EL (cell line): ENCODE measurements at regions not wholly inside any gene's neighbourhood (a gene's known extent, or its start where the extent isn't known, plus 50 kb on each side); places are given as distances from the start of the nearest gene placed in this dataset.

ENCODE experiments used
- DNase-seq: peaks from one replicate; pipeline ENCODE4 v3.0.0-alpha.2; 2016

DNA sequence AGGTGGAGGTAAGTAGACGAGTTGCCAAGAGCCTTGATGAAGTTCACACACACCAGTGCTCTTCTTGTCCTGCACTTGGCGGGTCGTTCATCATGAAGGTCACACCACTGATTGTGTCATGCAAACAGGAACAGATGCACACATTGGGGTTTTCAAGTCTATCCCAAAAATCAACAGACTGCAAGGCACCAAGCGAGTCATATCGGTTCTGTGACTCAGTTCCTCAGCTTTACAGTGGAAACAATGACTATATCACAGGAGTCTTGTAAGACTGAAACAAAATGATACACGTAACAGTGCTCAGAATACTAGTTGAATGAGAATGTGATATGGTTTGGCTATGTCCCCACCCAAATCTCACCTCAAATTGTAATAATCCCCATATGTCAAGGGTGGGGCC, 526.9 kb upstream of the ID2 start:
- peak; percentile 39 for DNase-seq

DNA sequence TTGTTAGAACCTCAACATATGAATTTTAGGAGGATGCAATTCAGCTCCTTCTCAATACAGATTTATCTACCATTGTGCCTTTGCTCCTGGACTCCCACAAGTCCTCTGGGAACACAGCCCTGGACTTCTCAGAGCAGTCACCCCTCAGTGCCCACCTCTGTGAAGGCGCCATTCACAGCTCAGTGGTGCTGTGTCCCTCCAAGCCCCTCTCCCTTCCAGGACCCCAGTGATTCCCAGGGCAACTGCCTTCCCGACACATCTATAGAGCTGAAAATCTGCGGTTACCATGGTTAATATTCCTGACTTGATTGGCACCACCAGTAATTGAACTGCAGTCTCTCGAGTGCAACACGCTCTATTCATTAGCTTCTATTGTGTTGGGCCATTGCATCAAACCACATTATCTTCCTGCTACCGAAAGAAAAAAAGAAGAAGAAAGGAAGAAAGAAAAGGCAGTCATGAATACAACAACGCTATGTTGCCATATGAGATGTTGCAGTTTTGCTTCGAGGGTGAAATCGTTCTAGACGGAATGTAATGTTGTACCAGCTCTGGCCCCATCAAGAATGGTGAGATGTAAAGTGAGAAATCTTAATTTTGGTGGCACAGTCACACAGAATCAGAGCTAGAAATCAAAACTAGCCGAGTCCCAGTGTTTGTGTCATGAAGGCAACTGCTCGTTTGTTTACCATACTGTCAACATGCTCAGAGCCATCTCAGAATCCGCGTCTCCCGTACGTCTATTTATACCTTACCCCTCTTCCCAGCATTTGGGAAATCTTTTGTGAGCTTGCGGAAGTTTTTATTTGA, 524.0 kb upstream of the ID2 start:
- no peak for DNase-seq

DNA sequence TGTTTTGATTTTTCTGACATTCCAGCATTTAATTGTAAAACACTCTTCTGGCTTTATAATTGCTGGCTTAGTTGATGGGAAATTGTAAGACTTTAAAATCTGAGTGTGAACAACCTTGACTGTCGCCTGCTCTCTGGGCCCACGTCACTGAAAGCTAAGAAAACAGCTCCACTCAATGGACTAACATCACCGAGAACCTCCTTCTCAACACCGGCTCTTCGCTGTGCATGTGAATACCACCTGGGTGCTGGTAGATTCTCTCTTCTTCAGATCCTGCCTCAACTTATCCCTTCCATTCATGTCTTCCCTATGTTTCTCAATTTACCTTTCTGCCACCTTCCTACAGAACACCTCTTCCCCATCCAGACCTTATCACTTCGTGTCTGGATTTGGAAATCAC, 523.1 kb upstream of the ID2 start:
- DNase-seq: no peak

DNA sequence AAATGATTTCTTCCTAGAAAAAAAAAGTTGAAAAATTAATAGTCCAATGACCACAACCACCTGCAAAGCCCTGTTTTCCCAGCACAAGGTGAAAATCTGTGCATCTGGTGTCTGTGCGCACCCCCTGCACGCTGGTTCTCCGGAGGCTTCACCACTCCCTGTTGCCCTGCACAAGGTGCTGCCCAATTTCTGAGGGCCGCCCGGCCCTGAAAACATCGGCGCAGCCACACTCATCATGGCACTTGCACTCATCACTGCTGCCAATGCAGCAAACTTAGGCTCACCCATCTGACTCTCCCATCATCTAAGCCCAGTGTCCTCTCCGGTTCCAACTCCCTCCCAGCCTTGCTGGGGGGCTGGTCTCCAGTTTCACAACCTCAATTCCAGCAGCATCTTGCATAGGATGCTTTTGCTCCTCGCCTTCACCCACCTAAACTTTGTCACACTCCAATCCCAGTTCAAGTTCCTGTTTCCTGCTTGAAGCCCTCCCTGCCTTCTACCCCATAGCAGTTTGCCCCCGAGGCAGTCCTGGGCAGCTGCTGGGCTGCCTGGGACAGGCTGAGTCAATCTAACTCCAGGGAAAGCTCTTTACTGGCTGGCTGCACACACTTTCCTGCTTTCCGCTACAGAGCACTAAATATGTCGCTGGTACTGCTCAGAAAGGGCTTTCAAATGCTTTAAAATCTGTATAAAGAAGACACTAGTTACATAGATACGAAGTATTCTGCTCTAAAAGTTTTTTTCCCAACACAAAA, 522.5 kb upstream of the ID2 start:
- DNase-seq: peak; percentile 47

DNA sequence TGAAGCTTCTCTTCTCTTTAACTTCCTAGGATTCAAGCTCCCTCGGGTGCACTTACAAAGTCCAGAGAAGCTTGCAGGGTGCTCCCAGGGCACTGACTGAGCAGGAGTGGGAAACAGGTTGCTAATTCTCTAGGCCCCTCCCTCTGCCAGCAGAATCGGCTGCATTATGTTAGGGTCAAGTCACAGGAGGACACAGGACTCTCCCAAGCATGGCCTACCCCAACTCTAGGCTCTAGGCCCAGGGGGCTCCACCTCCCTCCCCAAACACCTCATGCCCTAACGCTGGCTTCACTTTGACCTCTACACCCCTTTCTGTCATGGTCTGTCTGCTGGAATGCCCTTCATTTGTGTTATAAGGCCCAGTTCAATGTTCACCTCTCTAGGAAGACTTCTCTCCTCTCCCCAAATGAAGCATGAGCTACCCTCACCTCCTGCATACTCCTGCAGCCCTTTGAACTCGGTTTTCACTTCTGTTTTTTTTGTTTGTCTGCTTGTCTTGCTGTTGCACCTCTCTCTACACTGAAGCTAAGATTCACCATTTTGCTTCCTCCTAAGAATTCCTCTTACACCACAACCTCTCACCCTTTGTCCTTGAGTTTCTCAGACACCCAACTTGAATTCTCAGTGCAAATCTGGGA, 521.8 kb upstream of the ID2 start:
- no peak for DNase-seq

DNA sequence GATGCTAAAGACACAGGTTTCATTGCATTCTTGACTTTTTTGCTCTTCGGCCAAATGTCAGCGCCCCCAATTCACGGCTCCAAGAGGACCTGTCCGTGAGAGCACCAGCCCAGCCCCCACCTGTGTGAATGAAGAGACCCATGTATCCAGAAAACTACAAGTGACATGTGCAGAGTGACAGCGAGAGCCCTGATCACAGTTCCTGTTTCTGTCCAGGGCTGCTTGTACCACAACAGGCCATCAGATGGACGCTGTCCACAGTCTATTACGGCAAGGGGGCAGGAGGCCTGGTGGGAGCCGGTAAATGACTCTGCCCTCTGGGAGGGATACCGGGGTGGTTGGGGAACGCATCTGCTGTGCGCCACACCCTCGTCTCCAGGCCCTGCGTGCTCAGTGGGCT, 520.9 kb upstream of the ID2 start:
- DNase-seq: no peak

DNA sequence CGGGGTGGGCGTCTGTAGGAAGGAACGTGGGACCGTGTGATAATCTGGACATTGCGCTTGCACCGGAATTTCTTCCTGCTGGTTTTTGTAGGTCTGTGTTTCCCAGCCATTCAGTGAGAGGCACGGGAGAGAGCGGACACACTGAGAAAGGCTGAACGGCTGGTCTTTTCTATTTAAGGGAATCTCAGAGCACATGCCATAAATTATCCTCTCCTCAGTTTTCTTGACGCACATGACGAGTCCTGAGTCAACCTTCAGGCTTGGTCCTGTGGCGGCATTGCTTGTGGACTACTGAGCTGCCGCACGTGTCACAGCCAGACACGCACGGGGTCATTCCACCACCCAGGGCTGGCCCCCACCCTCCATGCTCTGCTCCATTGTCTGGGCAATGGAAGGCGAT, 519.3 kb upstream of the ID2 start:
- no peak for DNase-seq

DNA sequence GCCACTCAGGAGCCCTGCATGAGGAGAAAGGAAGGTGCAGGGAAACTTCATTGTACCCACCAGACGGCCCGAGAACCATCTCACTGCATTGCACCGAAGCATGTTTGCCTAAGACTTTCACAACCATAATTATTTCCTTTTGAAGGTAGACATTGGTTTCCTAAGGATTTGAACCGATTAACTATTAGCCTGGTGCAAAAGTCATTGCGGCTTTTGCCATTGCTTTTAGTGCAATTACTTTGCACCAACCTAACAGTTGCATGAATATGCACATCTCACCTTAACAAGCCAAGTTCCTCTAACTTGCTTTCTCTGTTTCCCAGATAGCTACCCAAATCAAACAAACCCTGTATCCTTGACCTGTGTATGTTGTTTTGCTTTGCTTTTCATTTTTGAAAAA, 516.3 kb upstream of the ID2 start:
- no peak for DNase-seq

DNA sequence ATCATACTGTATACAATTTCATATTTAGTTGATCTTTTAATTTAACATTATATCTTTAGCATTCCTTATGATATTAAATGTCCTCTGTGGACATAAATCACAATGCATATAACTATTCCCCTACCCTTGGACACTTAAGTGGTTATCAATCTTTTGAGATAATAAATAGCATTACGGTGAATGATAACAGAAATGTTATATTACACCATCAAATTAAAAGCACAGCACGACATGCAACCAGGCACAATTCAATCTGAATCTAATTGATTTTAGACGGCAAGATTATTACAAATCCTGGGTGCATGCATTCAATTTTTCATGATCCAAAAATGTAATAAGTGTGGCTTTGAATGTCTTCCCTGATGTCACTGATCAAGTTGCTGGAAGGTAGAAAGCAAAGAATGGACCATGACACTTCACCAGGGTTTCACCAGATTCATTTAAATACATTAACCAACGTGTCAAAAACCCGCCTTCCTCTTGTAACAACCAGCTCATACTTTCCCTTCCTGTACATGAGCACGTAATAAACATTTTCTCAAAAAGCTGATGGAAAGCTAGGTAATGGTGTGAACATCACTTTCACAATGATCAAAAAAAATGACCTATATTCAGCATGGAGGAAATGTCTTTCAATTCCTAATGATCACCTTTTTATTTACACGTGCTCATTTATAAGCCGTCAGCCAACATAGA, 513.7 kb upstream of the ID2 start:
- no peak for DNase-seq

DNA sequence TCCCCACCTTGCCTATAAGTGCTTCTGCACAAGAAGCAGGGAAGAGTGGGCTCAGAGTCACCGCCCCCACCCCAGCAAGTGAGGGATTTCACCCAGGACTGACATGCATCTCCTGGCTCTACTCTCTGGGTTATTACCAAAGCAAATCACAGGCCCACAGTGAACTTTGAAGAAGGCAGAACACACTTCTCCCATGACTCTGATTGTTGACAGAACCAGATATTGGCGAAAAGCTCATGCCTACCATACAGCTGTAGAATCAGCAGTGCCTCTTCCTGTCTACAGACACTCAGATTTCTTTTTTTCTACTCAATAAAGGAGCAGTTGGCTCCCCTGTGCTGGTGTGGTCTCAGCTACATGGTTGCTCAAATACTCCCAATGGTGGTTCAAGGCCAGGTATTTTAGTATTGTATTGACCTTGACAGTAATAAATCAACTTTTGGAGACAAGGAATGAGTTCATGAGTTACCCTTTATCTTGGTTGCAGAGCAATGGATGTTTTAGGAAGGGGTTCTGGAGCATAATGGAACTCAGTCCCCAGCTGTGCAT, 512.9 kb upstream of the ID2 start:
- peak; percentile 9 for DNase-seq

DNA sequence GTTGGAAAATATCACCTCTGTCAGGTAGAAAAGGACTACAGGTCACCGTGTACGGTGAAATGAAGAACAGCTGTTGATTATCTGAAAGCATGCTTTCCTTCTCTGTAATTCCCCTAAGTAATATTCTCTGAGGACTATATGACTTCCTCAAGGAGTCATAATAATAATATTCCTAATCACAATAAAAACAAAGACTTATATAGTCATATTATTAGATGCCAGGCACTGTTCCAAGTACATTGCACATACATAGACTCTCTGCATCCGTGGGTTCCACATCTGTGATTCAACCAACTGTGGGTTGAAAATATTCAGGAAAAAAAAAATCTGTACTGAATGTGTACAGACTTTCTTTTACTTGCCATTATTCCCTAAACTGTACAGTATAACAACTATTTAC, 512.4 kb upstream of the ID2 start:
- DNase-seq: peak; percentile 88

DNA sequence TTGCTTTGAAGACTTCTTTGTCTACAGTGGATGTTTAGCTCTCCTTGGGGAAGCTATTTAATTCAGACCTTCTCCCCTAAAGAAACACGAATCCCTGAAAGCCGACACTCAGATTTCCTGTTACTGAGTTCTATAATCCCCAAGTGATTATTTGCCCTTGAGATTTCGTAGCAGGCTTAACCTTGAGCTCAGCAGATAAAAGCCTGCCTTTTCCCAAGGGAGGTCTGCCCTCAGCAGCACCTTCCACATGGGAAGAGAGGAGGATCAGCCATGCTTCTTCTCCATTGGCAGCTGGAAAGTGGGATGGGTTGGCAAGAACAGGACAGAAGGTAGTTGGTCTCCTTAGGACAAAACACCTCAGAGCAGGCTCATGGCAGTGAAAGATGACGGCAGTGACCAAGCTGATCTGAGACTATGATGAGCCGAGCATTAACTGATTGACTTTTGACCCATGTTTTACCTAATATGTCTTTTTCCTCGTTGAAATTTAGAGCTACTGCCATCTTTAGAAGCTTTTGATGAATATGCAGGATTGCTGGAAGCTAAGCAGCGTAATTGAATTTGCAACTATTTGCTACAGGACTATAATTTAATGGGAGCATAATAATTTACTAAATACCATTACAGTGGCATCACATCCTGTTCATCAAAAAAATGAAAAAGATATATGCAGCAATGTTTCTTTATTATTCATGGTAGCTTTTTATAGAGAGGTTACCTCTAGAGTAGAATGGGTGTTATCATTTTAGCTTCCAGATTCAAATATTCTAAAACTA, 511.1 kb upstream of the ID2 start:
- peak; percentile 25 for DNase-seq

DNA sequence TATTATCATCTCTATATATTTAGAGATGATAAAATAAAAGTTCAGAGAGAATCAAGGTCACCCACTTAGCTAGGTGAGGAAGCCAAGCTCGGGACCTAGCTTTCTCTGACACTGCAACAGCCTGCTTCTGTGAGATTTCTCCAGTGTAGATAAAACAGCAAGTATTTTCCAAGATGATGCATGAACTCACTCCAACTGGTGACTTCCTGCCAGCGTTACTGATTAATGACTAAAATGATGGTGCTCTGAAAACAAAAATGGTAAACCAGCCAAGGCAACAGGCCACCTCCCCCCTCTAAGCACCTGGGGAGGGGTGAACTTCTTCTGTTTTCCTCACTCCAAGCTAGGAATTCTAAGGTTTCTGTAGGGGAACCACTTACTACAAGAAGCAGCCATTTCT, 510.2 kb upstream of the ID2 start:
- DNase-seq: peak; percentile 27

DNA sequence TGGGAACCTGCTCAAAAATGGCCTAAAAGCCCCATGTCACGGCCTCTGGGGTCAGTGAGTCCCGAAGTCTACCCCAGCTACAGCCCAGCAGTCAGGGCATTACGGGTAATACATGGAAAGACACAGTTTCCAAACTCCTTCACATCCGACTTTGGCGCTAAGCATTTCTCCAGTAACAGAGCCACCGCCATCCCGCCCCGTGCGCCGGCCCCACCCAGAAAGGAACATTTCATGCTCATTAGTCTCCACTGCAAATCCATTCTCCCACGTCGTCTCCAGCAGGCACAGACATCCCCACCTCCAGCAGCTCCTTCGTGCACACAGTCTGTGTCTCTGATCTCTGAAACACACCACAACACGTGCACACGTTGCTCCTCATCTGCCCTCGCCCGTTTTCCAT, 509.2 kb upstream of the ID2 start:
- DNase-seq: no peak

DNA sequence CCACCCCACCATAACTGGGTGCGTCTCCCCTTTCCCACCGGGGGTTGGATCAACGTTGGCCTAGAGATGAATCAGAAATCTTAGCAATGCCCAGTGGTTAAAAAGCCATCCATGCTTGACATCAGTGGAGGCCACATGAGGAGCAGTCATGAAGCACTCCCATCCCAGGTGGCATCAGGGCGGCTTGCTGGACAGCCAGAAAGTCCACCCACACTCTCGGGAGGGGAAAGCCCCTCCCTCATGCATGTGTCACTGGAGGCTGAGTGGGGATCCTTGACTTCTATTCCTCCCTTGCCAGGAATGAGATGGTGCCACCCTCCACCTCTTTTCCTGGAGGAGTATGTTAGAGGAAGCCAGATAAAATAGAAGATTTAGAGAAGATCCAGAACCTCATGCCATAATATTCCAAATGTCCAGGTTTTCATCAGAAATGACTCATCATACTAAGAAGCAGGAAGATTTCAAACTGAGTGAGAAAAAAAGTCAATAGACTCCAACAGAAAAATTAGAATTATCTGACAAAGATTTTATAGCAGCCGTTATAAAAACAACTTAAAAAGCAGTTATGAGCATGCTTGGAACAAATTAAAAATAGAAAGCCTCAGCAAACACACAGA, 507.1 kb upstream of the ID2 start:
- no peak for DNase-seq

DNA sequence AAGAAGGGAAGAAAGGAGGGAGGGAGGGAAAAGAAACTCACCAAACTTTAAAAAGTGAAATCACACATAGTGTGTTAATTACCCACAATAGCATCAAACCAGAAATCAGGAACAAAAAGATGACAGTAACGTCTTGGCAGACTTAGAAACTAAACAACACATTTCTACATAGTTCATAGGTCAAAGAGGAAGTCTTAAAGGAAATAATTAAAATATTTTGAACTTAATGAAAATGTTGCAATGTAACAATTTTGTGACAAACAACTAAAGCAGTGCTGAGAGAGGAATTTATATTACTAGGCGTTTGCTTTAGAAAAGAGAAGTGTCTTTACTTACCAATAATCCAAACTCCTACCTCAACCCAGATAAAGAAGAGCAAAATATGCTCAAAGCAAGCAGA, 505.0 kb upstream of the ID2 start:
- no peak for DNase-seq

DNA sequence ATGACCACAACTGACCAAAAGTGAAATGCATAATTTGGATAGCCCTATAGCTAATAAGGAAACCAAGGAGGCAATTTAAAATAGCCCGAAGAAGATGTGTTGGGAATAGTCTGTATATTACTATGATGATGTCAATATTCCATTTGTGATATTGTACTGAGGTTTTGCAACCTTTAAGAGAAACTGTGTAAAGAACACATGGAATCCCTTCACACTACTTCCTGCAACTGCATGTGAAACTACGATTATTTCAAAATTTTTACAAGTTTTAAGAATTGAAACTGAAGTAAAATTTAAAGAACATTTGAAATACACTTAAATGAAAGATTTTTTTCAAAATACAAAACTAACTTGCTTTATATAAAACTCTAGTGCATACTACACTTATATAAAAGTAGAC, 504.3 kb upstream of the ID2 start:
- no peak for DNase-seq

DNA sequence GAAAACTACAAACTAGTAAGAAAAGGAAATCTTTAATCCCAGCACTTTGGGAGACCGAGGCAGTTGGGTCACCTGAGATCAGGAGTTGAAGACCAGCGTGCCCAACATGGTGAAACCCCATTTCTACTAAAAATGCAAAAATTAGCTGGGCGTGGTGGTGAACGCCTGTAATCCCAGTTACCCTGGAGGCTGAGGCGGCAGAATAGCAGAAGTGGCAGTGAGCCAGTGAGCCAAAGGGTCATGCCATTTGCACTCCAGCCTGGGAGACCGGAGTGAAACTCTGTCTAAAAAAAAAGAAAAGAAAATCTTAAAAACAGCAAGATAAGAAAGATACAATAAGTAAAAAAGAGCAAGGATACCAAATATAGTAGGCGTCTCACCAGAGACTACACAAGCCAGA, 502.9 kb upstream of the ID2 start:
- no peak for DNase-seq

DNA sequence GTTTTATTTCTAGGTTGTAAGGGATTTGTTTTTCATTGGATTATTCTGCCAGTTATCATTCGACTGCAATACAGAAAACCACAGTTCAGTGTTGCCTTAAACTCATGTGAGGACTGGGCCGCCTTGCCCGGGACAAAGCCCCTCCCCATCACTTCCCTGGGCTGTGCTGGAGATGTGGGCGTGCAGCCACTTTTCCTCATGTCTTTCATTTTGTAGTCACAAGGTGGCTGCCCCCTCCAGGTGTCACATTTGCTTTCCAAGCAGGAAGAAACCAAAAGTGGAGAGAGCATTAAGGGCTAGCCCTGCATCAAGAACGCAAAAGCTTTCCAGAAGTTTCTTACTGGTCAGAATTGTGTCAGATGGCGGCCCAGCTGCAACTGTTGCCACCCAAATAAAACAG, 492.5 kb upstream of the ID2 start:
- DNase-seq: no peak

DNA sequence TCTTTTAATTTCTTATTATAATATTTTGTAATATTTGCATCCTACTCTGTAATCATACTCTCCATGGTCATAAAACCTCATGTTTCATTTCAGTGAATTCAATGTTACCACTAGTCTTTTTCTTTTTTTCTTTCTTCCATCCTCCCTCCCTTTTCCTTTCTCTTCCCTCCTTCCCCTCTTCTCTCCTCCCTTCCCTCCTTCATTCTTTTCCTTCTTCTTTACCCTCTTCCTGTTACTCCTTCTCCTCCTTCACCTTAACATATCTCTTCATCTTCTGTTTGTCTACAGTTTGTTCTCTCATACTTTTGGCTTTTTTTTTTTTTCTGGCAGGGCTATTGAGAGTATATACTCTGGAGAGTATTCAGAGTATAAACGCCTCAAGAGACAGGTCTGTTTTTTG, 491.6 kb upstream of the ID2 start:
- no peak for DNase-seq

DNA sequence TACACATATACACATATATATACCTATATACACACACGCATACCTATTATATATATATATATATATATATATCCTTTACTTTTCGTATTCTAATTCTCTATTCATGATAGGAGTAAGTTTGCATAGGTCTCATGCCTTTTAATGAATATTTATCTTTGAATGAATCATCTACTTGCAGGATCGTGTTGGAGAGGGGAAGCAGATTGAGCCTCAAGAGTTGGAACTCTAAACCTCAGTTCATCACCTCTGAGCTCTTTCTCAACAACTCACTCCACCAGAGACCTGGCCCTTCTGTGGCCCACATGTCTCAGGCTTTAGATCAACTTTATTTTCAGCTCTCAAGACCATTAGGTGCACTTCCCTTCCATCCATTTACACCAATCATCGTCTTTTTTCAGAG, 490.4 kb upstream of the ID2 start:
- DNase-seq: no peak

DNA sequence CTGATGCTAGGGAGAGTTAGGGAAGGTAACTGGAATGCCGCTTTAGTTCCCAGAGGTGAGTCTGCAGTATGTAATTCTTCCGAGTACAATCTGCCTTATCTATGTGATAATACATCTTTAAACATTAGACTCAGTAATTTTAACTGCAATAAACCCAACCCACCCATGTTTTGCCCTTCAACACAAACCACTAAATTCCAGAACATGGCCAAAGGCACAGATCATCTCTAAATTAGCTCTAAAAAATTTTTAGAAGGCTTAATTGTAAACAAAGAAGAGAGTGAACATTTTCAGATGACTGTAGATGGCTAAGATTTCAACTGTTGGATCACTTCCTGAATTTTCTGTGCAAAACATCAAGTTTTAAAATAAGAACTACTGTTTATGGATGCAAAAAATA, 488.7 kb upstream of the ID2 start:
- peak; percentile 22 for DNase-seq
